Head of caudate nucleus (tissue), 42 donors: ENCODE measurements at regions not wholly inside any gene's neighbourhood (a gene's known extent, or its start where the extent isn't known, plus 50 kb on each side); places are given as distances from the start of the nearest gene placed in this dataset.
A peak's percentile ranks its signal among the peaks of the same experiment; 100 is the strongest.
"Not testable (repeated sequence)": the region's sequence is repeated elsewhere in the genome, so short reads cannot be mapped to it uniquely, and the experiment has no call there.

Source experiments
- DNase-seq, 42 donors: peaks; one replicate each; pipeline versions ENCODE4 v3.0.0 to v3.0.0-alpha.2; 2020 to 2021; ENCODE audit warnings: mixed read lengths in 7 of 42
- intact Hi-C: fragments of 100-400 bp; cut with DNase I; formaldehyde crosslinking; loops from one replicate; pipeline ENCODE4 v1.15.0; 2022

DNA sequence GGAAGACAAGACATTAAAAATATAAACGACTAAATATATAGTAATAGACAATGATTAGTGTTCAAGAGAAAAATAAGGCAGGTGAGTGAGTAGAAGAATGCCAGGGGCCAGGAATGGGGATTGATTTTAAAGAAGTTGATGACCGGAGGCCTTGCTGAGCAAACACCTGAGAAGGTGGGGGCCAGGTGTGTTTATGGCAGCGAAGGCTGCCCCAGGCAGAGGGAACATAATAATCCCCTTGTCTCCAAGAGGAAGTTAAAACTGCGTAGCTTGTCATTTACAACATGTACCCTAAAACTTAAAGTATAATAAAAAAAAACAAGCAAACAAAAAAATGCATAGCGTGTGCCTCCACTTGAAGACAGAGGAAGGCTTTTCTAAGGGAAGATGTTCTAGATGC lies 220.3 kb downstream of the URB2 start:
- intact Hi-C loops = no loop called here

GRCh38 chr1:229848752-229849677 lies 218.0 kb upstream of the GALNT2 start:
- DNase-seq = peak in 1 of 42 donors; percentile 49
- intact Hi-C loops = no loop called here

More for the DNA sequence above, 220.3 kb downstream of the URB2 start:
- DNase-seq = no peak

DNA sequence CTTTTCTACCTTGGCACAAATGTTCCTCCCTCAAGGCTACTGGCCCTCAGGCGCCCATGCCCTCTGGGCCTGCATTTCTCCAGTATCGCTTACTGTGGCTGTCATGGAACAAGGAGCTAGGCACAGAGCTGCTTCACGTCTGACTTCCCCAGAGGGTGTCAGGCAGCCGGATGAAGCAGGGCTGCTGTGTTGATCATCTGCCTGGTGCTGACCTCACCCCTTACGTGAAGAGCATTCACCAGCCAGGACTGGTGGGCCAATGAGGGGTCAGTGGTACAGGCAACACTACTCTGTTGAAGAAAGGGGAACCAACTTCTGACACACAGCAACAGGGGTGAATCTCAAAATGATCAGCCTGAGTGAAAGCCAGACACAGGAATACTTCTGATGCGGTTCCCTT lies 215.5 kb upstream of the GALNT2 start:
- intact Hi-C loops = no loop called here
- peak in 1 of 42 donors; percentile 25 for DNase-seq

GRCh38 chr1:229853751-229854150 lies 213.3 kb upstream of the GALNT2 start:
- intact Hi-C loops = no loop called here
- no peak for DNase-seq

DNA sequence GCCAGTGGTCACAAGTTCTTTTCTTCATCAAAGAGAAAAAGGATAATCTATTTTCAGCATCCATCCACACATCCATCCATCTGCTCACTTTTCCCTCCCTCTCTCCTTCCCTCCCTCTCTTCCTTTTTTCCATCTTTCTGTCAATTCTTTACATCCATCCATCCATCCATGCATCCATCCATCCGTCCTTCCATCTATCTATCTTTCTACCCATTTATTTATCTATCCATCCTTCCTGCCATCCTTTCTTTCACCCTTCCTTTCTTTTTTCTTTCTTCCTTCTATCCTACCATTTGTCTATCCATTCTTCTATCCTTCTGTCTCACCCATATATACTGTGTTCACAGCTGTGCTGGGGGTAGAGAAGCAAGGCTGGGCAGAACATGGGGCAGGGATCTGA lies 212.4 kb upstream of the GALNT2 start:
- no peak for DNase-seq
- intact Hi-C loops = no loop called here

DNA sequence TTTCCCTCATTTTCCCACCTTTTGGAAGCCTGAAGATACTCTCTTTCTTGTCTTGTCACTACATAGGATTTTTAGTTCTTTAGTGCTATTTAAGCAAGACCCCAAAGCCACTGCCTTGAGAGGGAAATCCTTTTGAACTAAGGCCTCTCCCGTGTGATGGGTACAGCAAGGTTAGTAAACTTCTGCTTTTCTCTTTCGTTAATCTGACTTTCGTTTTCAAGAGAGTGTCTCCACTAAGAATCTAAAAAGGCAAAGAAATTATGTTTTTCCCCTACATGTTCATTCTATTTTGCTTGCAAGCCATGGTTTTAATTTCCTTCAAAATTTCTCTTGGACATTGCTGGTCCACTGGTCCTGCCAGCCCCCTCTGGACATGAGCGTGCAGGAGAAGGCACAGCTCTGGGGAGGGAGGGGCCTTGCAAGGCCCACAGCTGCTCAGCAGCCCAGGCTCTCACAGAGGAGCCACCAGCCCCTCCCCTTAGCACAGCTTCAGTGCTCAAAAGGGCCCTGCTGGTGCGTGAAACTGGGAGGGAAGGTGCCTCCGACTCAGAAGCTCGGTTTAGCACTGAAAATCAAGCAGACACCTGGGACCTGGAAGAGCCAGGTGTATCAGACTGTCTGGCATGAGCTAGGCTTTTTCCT lies 210.9 kb upstream of the GALNT2 start:
- intact Hi-C loops = no loop called here
- peak; percentile 29 to 83 (median 62) for DNase-seq

DNA sequence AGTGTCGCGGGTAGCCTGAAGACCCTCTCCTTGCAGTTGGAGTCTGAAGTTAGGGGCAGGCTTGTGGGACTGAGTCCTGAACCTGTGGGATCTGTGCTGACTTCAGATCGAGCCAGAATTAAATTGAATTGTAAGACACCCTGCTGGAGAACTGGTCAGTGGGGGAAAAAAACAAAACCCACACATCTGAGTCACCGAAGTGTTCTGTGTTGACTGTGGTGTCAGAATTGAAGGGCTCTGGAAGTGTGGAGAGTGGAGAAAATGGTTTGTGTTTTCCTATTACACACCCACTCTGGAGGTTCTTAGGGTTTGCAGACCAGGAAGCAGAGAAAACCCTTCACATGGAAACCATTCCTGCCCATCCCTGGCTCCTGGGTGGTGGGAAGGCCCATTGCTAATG lies 209.5 kb upstream of the GALNT2 start:
- DNase-seq = no peak
- intact Hi-C loops = no loop called here

GRCh38 chr1:229859026-229859425 lies 208.0 kb upstream of the GALNT2 start:
- DNase-seq = peak in 31 of 42 donors; percentile 14 to 72 (median 38)
- intact Hi-C loops = no loop called here

DNA sequence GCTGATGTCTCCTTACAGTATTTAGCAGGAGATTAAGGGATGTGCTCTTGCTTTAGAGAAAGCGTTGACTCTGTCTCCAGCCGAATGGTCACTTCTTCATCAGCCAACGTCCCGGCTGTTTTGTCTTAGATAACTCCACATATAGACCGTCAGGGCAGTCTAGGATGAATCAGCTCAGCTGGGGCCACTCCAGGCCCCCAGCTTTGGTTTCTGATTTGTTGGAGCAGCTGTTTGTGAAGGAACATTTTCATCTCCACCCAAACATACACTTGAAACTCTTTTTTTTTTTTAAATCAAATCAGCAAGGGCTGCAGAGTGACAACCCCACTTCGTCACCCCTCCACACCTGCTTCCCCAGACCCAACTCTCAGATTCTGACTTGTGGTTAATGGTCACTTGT lies 206.1 kb upstream of the GALNT2 start:
- DNase-seq = no peak
- intact Hi-C loops = no loop called here

GRCh38 chr1:229862017-229862774 lies 204.8 kb upstream of the GALNT2 start:
- DNase-seq = peak in 40 of 42 donors; percentile 27 to 79 (median 54)
- intact Hi-C loops = no loop called here

- intact Hi-C loops = no loop called here
- DNase-seq = peak in 1 of 42 donors; percentile 43
These were observed 203.1 kb upstream of the GALNT2 start for GRCh38 chr1:229863651-229864545.

- no peak for DNase-seq
- intact Hi-C loops = no loop called here
These were observed 202.3 kb upstream of the GALNT2 start for GRCh38 chr1:229864686-229865230.

- DNase-seq, intact Hi-C loops: not testable (repeated sequence)
These were observed 201.7 kb upstream of the GALNT2 start for GRCh38 chr1:229865321-229865720.

- intact Hi-C loops = no loop called here
- DNase-seq = no peak
These were observed 199.3 kb upstream of the GALNT2 start for GRCh38 chr1:229867726-229868125.

GRCh38 chr1:229869240-229869639 lies 197.8 kb upstream of the GALNT2 start:
- no peak for DNase-seq
- intact Hi-C loops = no loop called here

DNA sequence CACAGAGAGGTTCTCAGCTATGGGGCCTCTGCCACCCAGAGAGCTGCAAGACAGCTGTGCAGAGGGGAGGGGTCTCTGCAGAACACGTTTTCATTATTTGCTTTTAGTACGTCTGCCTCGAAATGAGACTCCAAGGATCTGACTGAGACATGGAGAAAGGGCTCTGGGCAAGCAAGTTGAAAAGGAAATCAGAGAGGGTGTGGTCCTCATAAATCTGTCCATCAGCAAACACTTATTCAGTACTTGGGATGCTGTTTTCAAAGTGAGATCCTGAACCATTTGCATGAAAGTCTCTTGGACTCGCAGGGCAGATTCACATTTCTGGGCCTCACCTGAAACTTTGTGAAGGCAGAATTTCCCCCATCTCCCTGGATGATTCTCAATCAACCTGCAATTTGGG lies 197.4 kb upstream of the GALNT2 start:
- no peak for DNase-seq
- intact Hi-C loops = no loop called here

DNA sequence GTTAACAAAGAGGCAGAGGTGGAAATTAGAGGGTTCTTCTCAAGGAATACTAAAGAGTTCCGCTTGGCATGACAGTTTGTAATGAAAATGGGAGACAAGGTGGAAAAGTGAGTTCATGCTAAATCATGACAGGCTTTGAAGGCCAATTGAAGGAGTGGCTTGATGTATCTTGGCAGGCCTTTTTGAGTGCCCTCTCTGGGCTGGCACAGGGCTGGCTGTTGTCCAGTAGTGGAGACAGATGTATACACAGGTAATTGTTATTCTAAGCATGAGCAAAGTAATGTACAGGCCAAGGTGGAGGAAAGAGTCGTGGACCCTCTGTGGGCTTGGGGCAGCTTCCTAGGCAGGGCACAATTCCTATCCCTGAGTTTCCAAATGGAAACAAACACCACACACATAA lies 196.7 kb upstream of the GALNT2 start:
- intact Hi-C loops = no loop called here
- DNase-seq = no peak

- intact Hi-C loops = no loop called here
- no peak for DNase-seq
These were observed 195.9 kb upstream of the GALNT2 start for GRCh38 chr1:229871078-229871676.
